NCI-H446 (cell line): ENCODE measurements at regions not wholly inside any gene's neighbourhood (a gene's known extent, or its start where the extent isn't known, plus 50 kb on each side); places are given as distances from the start of the nearest gene placed in this dataset.

ENCODE experiments used
- DNase-seq, 2 experiments: peaks; one replicate each; lab custom pipeline; 2025; lab: John Stamatoyannopoulos, UW

GRCh38 chr9:673264-673965, 168.1 kb upstream of the DMRT1 start:
- no peak for DNase-seq

- DNase-seq: no peak
These were observed 167.5 kb upstream of the DMRT1 start for GRCh38 chr9:673966-674526.

GRCh38 chr9:675697-676370, 165.7 kb upstream of the DMRT1 start:
- DNase-seq: no peak

GRCh38 chr9:676780-677438, 164.6 kb upstream of the DMRT1 start:
- no peak for DNase-seq

GRCh38 chr9:677461-678097, 163.9 kb upstream of the DMRT1 start:
- no peak for DNase-seq

GRCh38 chr9:678897-679296, 162.6 kb upstream of the DMRT1 start:
- DNase-seq: no peak

- no peak for DNase-seq
These were observed 162.0 kb upstream of the DMRT1 start for GRCh38 chr9:679462-679861.

- no peak for DNase-seq
These were observed 161.4 kb upstream of the DMRT1 start for GRCh38 chr9:680106-680505.

GRCh38 chr9:682633-683508, 158.6 kb upstream of the DMRT1 start:
- DNase-seq: no peak

GRCh38 chr9:683509-684021, 157.9 kb upstream of the DMRT1 start:
- no peak for DNase-seq

GRCh38 chr9:684054-684890, 157.2 kb upstream of the DMRT1 start:
- DNase-seq: no peak

GRCh38 chr9:684941-685340, 156.6 kb upstream of the DMRT1 start:
- DNase-seq: no peak

- no peak for DNase-seq
These were observed 155.1 kb upstream of the DMRT1 start for GRCh38 chr9:686321-686813.

- no peak for DNase-seq
These were observed 154.3 kb upstream of the DMRT1 start for GRCh38 chr9:687034-687785.

- no peak for DNase-seq
These were observed 153.5 kb upstream of the DMRT1 start for GRCh38 chr9:687994-688393.

- DNase-seq: no peak
These were observed 150.9 kb upstream of the DMRT1 start for GRCh38 chr9:690517-691111.

GRCh38 chr9:691825-692400, 149.6 kb upstream of the DMRT1 start:
- no peak for DNase-seq

- no peak for DNase-seq
These were observed 148.8 kb upstream of the DMRT1 start for GRCh38 chr9:692636-693129.
